Endothelial cell of umbilical vein (primary cell): ENCODE measurements at regions not wholly inside any gene's neighbourhood (a gene's known extent, or its start where the extent isn't known, plus 50 kb on each side); places are given as distances from the start of the nearest gene placed in this dataset.

Experiments used
- BruUV-seq: library from RNA; stranded (reverse); fragments of 400-500 nt; replicated peaks from 2 replicates; lab custom pipeline; 2021; lab: Mats Ljungman, UMichigan
- CTCF ChIA-PET: fragments of 300-600, 350-600 bp; sonication (Branson Sonifier 250); formaldehyde crosslinking; loops from one replicate; lab custom pipeline; 2021; ENCODE audit warnings: antibody characterized with exemption, inconsistent platforms; lab: Charles Lee
- POLR2A ChIA-PET: fragments of 300-600, 350-600 bp; sonication (Branson Sonifier 250); formaldehyde crosslinking; loops from one replicate; lab custom pipeline; 2021; ENCODE audit warnings: antibody characterized with exemption, inconsistent platforms; lab: Charles Lee
- DNase-seq: peaks from one replicate; pipeline ENCODE4 v3.0.0-alpha.2; 2011; ENCODE audit warnings: low read depth, low spot score
- FAIRE-seq: peaks from 2 replicates; lab custom pipeline; 2011; peaks lifted over from hg19 to GRCh38; lab: Jason Lieb, UNC
- H2AFZ ChIP-seq: 2 replicates; pipeline ENCODE4 v1.6.0; 2012; ENCODE audit warnings: low read depth, low read length, control low read depth, inconsistent platforms
- H3K27ac ChIP-seq: 2 replicates; pipeline ENCODE4 v1.5.1; 2011; ENCODE audit warnings: low read depth, mild to moderate bottlenecking, control low read depth, low read length, moderate library complexity; ENCODE audit not compliant: insufficient read depth
- H3K27me3 ChIP-seq, 2 experiments: 2 replicates each; pipeline versions ENCODE4 v1.6.0 to v1.6.1; 2011; ENCODE audit warnings: low read length in 2 of 2, mixed read lengths in 1 of 2; ENCODE audit not compliant: control insufficient read depth in 2 of 2, insufficient read depth in 2 of 2
- H3K36me3 ChIP-seq, 2 experiments: 2 replicates in 1 of 2; 3 replicates in 1 of 2; pipeline ENCODE4 v1.5.1; 2011; ENCODE audit warnings: low read length in 2 of 2, mild to moderate bottlenecking in 1 of 2, moderate library complexity in 1 of 2; ENCODE audit not compliant: control insufficient read depth in 2 of 2, insufficient read depth in 2 of 2; ENCODE audit errors: extremely low read depth in 1 of 2
- H3K4me1 ChIP-seq: 3 replicates; pipeline ENCODE4 v1.5.1; 2011; ENCODE audit warnings: mild to moderate bottlenecking, low read length; ENCODE audit not compliant: control insufficient read depth, insufficient read depth; ENCODE audit errors: extremely low read depth
- H3K4me2 ChIP-seq: 2 replicates; pipeline ENCODE4 v1.6.1; 2011; ENCODE audit warnings: low read length, control low read depth, mixed read lengths; ENCODE audit not compliant: insufficient read depth
- H3K4me3 ChIP-seq, 3 experiments: fragments of 200-600 bp in 1 of 3; sonication (generic), shearing (Covaris generic) in 1 of 3; replicated peaks in 1 of 3; 2 replicates each; pipeline ENCODE4 v1.5.1; 2011 to 2016; ENCODE audit warnings: control low read depth in 3 of 3, low read length in 3 of 3, mild to moderate bottlenecking in 2 of 3, inconsistent platforms in 1 of 3, low read depth in 1 of 3, moderate library complexity in 1 of 3; ENCODE audit not compliant: insufficient read depth in 1 of 3
- H3K79me2 ChIP-seq: 2 replicates; pipeline ENCODE4 v1.6.0; 2012; ENCODE audit warnings: low read length, inconsistent platforms; ENCODE audit not compliant: control insufficient read depth, insufficient read depth
- H3K9ac ChIP-seq: replicated peaks from 2 replicates; pipeline ENCODE3; 2011; ENCODE audit warnings: low read length, control low read depth; ENCODE audit not compliant: insufficient read depth; ENCODE audit errors: extremely low read depth
- H3K9me1 ChIP-seq: replicated peaks from 3 replicates; pipeline ENCODE4 v1.6.0; 2011; ENCODE audit warnings: mild to moderate bottlenecking, low read length; ENCODE audit not compliant: control insufficient read depth, insufficient read depth; ENCODE audit errors: extremely low read depth
- H3K9me3 ChIP-seq: replicated peaks from 2 replicates; pipeline ENCODE4 v1.5.1; 2012; ENCODE audit warnings: low read length, inconsistent platforms; ENCODE audit not compliant: control insufficient read depth, insufficient read depth
- H4K20me1 ChIP-seq: replicated peaks from 2 replicates; pipeline ENCODE3; 2011; ENCODE audit warnings: mild to moderate bottlenecking, low read length; ENCODE audit not compliant: control insufficient read depth, insufficient read depth; ENCODE audit errors: extremely low read depth
- EZH2 ChIP-seq: IDR thresholded peaks from 2 replicates; pipeline ENCODE4 v1.6.1; 2012; ENCODE audit warnings: borderline replicate concordance, low read depth, mild to moderate bottlenecking, moderate library complexity, low read length, inconsistent platforms; ENCODE audit not compliant: severe bottlenecking
- FOS ChIP-seq: IDR thresholded peaks from 2 replicates; pipeline ENCODE4 v1.6.1; 2011; ENCODE audit warnings: mild to moderate bottlenecking, low read length, moderate library complexity, borderline replicate concordance; ENCODE audit not compliant: insufficient read depth
- GATA2 ChIP-seq: IDR thresholded peaks from 2 replicates; pipeline ENCODE4 v1.7.0; 2011; ENCODE audit warnings: low read depth, mild to moderate bottlenecking, moderate library complexity, mixed read lengths, low read length; ENCODE audit not compliant: insufficient read length, insufficient read depth
- JUN ChIP-seq: IDR thresholded peaks from 2 replicates; pipeline ENCODE4 v1.6.1; 2011; ENCODE audit warnings: borderline replicate concordance, low read depth; ENCODE audit not compliant: insufficient read length, insufficient read depth
- MYC ChIP-seq: IDR thresholded peaks from one replicate; pipeline ENCODE4 v1.6.1; 2011; ENCODE audit warnings: mild to moderate bottlenecking, low read depth, low read length
- POLR2A ChIP-seq: IDR thresholded peaks from 2 replicates; pipeline ENCODE4 v1.6.1; 2012; ENCODE audit warnings: low read depth, mild to moderate bottlenecking, control low read depth, low read length
- POLR2AphosphoS5 ChIP-seq: IDR thresholded peaks from 2 replicates; pipeline ENCODE4 v1.6.1; 2012; ENCODE audit warnings: low read depth, mild to moderate bottlenecking, control low read depth, low read length, moderate library complexity; ENCODE audit not compliant: insufficient read depth
- dilution Hi-C: fragments of 300-500 bp; cut with MboI; formaldehyde crosslinking; loops from one replicate; pipeline ENCODE4 v1.15.0; 2019; ENCODE audit warnings: low sequenced_read_pairs; ENCODE audit not compliant: extremely low pct_ligation_motif_present
- intact Hi-C: fragments of 100-400 bp; cut with micrococcal nuclease; formaldehyde crosslinking; loops from one replicate; pipeline ENCODE4 v1.10.0; 2022
- TF ChIP-seq, protein P1 (sequence below): IDR thresholded peaks from 2 replicates; pipeline ENCODE4 v1.6.1; 2011; ENCODE audit not compliant: insufficient read depth, insufficient read length
- TF ChIP-seq, protein P2 (sequence below), 2 donors: IDR thresholded peaks; 1 replicate in 1 of 2; 2 replicates in 1 of 2; pipeline ENCODE4 v1.5.1; 2011; ENCODE audit warnings: low read length in 2 of 2, mild to moderate bottlenecking in 2 of 2, moderate library complexity in 2 of 2, control low read depth in 1 of 2, inconsistent platforms in 1 of 2, low read depth in 1 of 2; ENCODE audit not compliant: insufficient read depth in 1 of 2; ENCODE audit errors: extremely low read depth in 1 of 2

DNA sequence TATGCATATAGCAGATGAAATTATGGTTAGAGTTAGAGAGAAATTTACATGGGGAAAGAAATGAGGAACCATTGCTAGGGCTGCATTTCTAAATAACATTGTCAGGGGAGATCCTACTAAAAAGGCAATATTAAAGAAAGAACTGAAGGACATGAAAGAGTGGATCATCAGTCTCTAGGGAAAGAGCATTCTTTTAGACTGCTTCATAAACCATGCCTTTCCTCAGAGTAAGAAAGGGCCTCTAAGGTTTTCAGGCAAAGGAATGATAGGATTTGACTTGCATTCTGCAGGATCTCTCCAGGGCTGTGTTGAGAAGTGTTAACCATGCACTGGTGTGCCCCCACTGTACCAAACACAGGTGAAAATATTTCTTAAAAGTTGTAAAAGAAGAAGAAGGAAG is 385.4 kb upstream of the MAD2L1 start:
- H3K9ac ChIP-seq, result no peak overlapping the region
- H3K4me3 ChIP-seq, result no peak overlapping the region
- intact Hi-C loops, result no loop called here
- H3K9me3 ChIP-seq, result no peaks in the 10 kb centered on the region
- no peaks in the 10 kb centered on the region for H3K36me3 ChIP-seq
- H3K27ac ChIP-seq, result no peak overlapping the region
- no peak overlapping the region for H3K4me2 ChIP-seq
- H3K27me3 ChIP-seq, result no peaks in the 10 kb centered on the region
- no peaks in the 10 kb centered on the region for H3K9me1 ChIP-seq
- no peak for DNase-seq
- FAIRE-seq, result no peak
- TF ChIP-seq POLR2AphosphoS5, result no peak
- TF ChIP-seq POLR2A, result no peak
- no peak for TF ChIP-seq MYC
- TF ChIP-seq GATA2, result no peak
- TF ChIP-seq, protein P1, sequence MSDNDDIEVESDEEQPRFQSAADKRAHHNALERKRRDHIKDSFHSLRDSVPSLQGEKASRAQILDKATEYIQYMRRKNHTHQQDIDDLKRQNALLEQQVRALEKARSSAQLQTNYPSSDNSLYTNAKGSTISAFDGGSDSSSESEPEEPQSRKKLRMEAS, result no peak
- TF ChIP-seq, protein P2, sequence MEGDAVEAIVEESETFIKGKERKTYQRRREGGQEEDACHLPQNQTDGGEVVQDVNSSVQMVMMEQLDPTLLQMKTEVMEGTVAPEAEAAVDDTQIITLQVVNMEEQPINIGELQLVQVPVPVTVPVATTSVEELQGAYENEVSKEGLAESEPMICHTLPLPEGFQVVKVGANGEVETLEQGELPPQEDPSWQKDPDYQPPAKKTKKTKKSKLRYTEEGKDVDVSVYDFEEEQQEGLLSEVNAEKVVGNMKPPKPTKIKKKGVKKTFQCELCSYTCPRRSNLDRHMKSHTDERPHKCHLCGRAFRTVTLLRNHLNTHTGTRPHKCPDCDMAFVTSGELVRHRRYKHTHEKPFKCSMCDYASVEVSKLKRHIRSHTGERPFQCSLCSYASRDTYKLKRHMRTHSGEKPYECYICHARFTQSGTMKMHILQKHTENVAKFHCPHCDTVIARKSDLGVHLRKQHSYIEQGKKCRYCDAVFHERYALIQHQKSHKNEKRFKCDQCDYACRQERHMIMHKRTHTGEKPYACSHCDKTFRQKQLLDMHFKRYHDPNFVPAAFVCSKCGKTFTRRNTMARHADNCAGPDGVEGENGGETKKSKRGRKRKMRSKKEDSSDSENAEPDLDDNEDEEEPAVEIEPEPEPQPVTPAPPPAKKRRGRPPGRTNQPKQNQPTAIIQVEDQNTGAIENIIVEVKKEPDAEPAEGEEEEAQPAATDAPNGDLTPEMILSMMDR (IDR thresholded peaks at IDR 0.05; ENCODE audit: extremely low read depth in 1 of 2, insufficient read depth in 1 of 2, low read depth in 1 of 2, low read length in 2 of 2), result no peak
- TF ChIP-seq FOS, result no peak
- TF ChIP-seq JUN, result no peak
- TF ChIP-seq EZH2, result no peak
- no peaks in the 10 kb centered on the region for H3K4me1 ChIP-seq
- no peak overlapping the region for H2AFZ ChIP-seq
- CTCF ChIA-PET, result no interaction called here
- POLR2A ChIA-PET, result no interaction called here
- no peaks in the 10 kb centered on the region for H3K79me2 ChIP-seq
- H4K20me1 ChIP-seq, result no peaks in the 10 kb centered on the region
- no TSS peak for BruUV-seq
- dilution Hi-C loops, result no loop called here
